ENCODE measurements at regions not wholly inside any gene's neighbourhood (a gene's known extent, or its start where the extent isn't known, plus 50 kb on each side); places are given as distances from the start of the nearest gene placed in this dataset.

GRCh38 chr14:40248671-40249070 lies 816.4 kb upstream of the FBXO33 start:
- Histone ChIP-seq H3K9me3 (ENCODE audit: severe bottlenecking) (no peaks in the 10 kb centered on the region), H3K27ac (no peak overlapping the region), H3K27me3 (ENCODE audit: insufficient read depth, low read depth, severe bottlenecking) (peaks cover 2% of the 10 kb centered on the region), H3K36me3 (no peaks in the 10 kb centered on the region), H3K4me3 (ENCODE audit: low read depth, low read length) (no peak overlapping the region)
- DNase-seq = no peak
- no peak for TF ChIP-seq CTCF (IDR thresholded peaks at IDR 0.05; ENCODE audit: low read depth, low read length)

- no peak for DNase-seq
- no peak overlapping the region for H3K27ac ChIP-seq
- peaks cover 4% of the 10 kb centered on the region for H3K27me3 ChIP-seq (ENCODE audit: insufficient read depth, low read depth, severe bottlenecking)
- no peak overlapping the region for H3K4me3 ChIP-seq (ENCODE audit: low read depth, low read length)
- no peak for TF ChIP-seq CTCF (IDR thresholded peaks at IDR 0.05; ENCODE audit: low read depth, low read length)
- H3K9me3 ChIP-seq (ENCODE audit: severe bottlenecking) = no peaks in the 10 kb centered on the region
- no peaks in the 10 kb centered on the region for H3K36me3 ChIP-seq
Observed at GRCh38 chr14:40240245-40240859, 808.1 kb upstream of the FBXO33 start.

GRCh38 chr14:40232302-40232701 lies 800.1 kb upstream of the FBXO33 start:
- H3K27me3 ChIP-seq (ENCODE audit: insufficient read depth, low read depth, severe bottlenecking) = peaks cover 1% of the 10 kb centered on the region
- no peaks in the 10 kb centered on the region for H3K9me3 ChIP-seq (ENCODE audit: severe bottlenecking)
- no peaks in the 10 kb centered on the region for H3K36me3 ChIP-seq
- no peak for TF ChIP-seq CTCF (IDR thresholded peaks at IDR 0.05; ENCODE audit: low read depth, low read length)
- DNase-seq = no peak
- H3K27ac ChIP-seq = no peak overlapping the region
- H3K4me3 ChIP-seq (ENCODE audit: low read depth, low read length) = no peak overlapping the region

GRCh38 chr14:40229676-40230075 lies 797.4 kb upstream of the FBXO33 start:
- Histone ChIP-seq H3K27ac (no peak overlapping the region), H3K9me3 (ENCODE audit: severe bottlenecking) (no peaks in the 10 kb centered on the region), H3K4me3 (ENCODE audit: low read depth, low read length) (no peak overlapping the region), H3K27me3 (ENCODE audit: insufficient read depth, low read depth, severe bottlenecking) (no peaks in the 10 kb centered on the region), H3K36me3 (no peaks in the 10 kb centered on the region)
- no peak for DNase-seq
- no peak for TF ChIP-seq CTCF (IDR thresholded peaks at IDR 0.05; ENCODE audit: low read depth, low read length)

DNA sequence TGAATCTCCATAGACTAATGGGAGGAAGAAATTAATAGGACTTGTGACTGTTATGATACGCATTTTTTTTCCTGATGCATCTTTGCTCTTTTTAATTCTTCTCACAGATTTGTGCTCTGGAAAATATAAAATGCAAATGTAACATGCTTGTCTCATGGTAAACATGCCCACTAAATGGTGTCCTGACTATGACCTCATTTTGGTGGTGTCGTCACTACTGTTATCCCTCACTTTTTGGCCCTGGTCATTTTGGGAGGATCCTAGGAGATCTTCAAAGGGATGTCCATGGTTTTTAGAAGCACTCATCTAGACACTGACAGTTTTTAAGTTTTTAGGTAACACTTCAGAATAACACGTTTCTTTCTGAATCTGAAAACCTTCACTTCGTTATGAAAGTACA lies 790.8 kb upstream of the FBXO33 start:
- H3K9me3 ChIP-seq (ENCODE audit: severe bottlenecking) = no peaks in the 10 kb centered on the region
- no peak overlapping the region for H3K4me3 ChIP-seq (ENCODE audit: low read depth, low read length)
- no peaks in the 10 kb centered on the region for H3K36me3 ChIP-seq
- H3K27ac ChIP-seq = no peak overlapping the region
- peaks cover 9% of the 10 kb centered on the region for H3K27me3 ChIP-seq (ENCODE audit: insufficient read depth, low read depth, severe bottlenecking)
- TF ChIP-seq CTCF (IDR thresholded peaks at IDR 0.05; ENCODE audit: low read depth, low read length) = no peak
- DNase-seq = no peak

- H3K27ac ChIP-seq = no peak overlapping the region
- no peaks in the 10 kb centered on the region for H3K9me3 ChIP-seq (ENCODE audit: severe bottlenecking)
- H3K27me3 ChIP-seq (ENCODE audit: insufficient read depth, low read depth, severe bottlenecking) = peaks cover 23% of the 10 kb centered on the region
- H3K4me3 ChIP-seq (ENCODE audit: low read depth, low read length) = no peak overlapping the region
- no peak for DNase-seq
- no peaks in the 10 kb centered on the region for H3K36me3 ChIP-seq
- no peak for TF ChIP-seq CTCF (IDR thresholded peaks at IDR 0.05; ENCODE audit: low read depth, low read length)
Observed at GRCh38 chr14:40221428-40221827, 789.2 kb upstream of the FBXO33 start.

All from WERI-Rb-1 (cell line).